Fibroblast of lung (primary cell): ENCODE measurements at regions not wholly inside any gene's neighbourhood (a gene's known extent, or its start where the extent isn't known, plus 50 kb on each side); places are given as distances from the start of the nearest gene placed in this dataset.

Experiments
- CTCF ChIP-seq, 2 donors: IDR thresholded peaks in 1 of 2; conservative IDR thresholded peaks in 1 of 2; 1 replicate in 1 of 2; 2 replicates in 1 of 2; pipeline ENCODE4 v1.5.1; 2011 to 2012; ENCODE audit warnings: low read length in 2 of 2, control low read depth in 1 of 2, inconsistent platforms in 1 of 2, low read depth in 1 of 2, mild to moderate bottlenecking in 1 of 2
- EZH2 ChIP-seq: IDR thresholded peaks from 2 replicates; pipeline ENCODE4 v1.5.1; 2012; ENCODE audit warnings: low read length, control low read depth, mild to moderate bottlenecking; ENCODE audit errors: missing control alignments

GRCh38 chr11:129740125-129740719 lies 75.4 kb upstream of the TMEM45B start:
- TF ChIP-seq CTCF (conservative IDR thresholded peaks at IDR 0.05 in 1 of 2, IDR thresholded peaks at IDR 0.05 in 1 of 2; ENCODE audit: low read depth in 1 of 2, low read length in 2 of 2) (no peak), EZH2 (no peak)
